ENCODE measurements at regions not wholly inside any gene's neighbourhood (a gene's known extent, or its start where the extent isn't known, plus 50 kb on each side); places are given as distances from the start of the nearest gene placed in this dataset.

DNA sequence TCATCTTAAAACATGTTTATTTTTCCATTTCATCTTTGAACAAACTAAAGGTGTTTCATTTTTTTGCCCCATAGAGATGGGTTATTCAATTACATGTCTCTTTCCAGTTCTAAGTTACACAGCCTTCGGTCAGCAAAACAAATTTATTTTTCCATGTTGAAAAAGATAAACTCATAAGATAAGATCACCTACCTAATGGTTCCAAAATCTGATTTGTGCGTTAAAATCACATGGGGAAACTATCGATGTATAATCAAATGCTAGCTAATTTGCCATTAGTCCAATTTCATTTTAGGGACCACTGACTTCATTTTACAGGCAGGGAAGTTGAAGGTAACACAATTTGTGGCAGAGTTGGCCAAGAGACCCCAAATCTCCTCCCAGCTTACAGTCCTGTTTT, 67.2 kb upstream of the ACSL1 start:
- H3K27me3 ChIP-seq (ENCODE audit: insufficient read depth, low read length, poor library complexity) = peaks cover 7% of the 10 kb centered on the region
- H3K4me3 ChIP-seq (ENCODE audit: low read depth in 1 of 2, low read length in 2 of 2) = no peak overlapping the region
- no peaks in the 10 kb centered on the region for H3K36me3 ChIP-seq (ENCODE audit: insufficient read depth, low read length)
- H3K9me3 ChIP-seq (ENCODE audit: insufficient read depth, low read length, severe bottlenecking) = no peaks in the 10 kb centered on the region
- H3K4me2 ChIP-seq (ENCODE audit: insufficient read depth, low read length) = no peak overlapping the region
- H3K9ac ChIP-seq (ENCODE audit: low read depth, low read length) = no peak overlapping the region
- no peak for TF ChIP-seq EZH2 (IDR thresholded peaks at IDR 0.05; ENCODE audit: borderline replicate concordance, low read depth, low read length, severe bottlenecking)
- TF ChIP-seq, protein P1, sequence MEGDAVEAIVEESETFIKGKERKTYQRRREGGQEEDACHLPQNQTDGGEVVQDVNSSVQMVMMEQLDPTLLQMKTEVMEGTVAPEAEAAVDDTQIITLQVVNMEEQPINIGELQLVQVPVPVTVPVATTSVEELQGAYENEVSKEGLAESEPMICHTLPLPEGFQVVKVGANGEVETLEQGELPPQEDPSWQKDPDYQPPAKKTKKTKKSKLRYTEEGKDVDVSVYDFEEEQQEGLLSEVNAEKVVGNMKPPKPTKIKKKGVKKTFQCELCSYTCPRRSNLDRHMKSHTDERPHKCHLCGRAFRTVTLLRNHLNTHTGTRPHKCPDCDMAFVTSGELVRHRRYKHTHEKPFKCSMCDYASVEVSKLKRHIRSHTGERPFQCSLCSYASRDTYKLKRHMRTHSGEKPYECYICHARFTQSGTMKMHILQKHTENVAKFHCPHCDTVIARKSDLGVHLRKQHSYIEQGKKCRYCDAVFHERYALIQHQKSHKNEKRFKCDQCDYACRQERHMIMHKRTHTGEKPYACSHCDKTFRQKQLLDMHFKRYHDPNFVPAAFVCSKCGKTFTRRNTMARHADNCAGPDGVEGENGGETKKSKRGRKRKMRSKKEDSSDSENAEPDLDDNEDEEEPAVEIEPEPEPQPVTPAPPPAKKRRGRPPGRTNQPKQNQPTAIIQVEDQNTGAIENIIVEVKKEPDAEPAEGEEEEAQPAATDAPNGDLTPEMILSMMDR (IDR thresholded peaks at IDR 0.05; ENCODE audit: borderline replicate concordance, extremely low read depth, low read length, poor library complexity, severe bottlenecking) = no peak
- no peaks in the 10 kb centered on the region for H3K79me2 ChIP-seq (ENCODE audit: insufficient read depth, low read length)
- H3K4me1 ChIP-seq (ENCODE audit: insufficient read depth, low read length) = no peaks in the 10 kb centered on the region
- ATAC-seq (ENCODE audit: insufficient read depth, low read depth) (no peak), DNase-seq (no peak)
- no peak overlapping the region for H3K27ac ChIP-seq (ENCODE audit: low read length)
- no peak overlapping the region for H2AFZ ChIP-seq (ENCODE audit: low read depth, low read length)
- no peaks in the 10 kb centered on the region for H4K20me1 ChIP-seq (ENCODE audit: insufficient read depth, low read length)

DNA sequence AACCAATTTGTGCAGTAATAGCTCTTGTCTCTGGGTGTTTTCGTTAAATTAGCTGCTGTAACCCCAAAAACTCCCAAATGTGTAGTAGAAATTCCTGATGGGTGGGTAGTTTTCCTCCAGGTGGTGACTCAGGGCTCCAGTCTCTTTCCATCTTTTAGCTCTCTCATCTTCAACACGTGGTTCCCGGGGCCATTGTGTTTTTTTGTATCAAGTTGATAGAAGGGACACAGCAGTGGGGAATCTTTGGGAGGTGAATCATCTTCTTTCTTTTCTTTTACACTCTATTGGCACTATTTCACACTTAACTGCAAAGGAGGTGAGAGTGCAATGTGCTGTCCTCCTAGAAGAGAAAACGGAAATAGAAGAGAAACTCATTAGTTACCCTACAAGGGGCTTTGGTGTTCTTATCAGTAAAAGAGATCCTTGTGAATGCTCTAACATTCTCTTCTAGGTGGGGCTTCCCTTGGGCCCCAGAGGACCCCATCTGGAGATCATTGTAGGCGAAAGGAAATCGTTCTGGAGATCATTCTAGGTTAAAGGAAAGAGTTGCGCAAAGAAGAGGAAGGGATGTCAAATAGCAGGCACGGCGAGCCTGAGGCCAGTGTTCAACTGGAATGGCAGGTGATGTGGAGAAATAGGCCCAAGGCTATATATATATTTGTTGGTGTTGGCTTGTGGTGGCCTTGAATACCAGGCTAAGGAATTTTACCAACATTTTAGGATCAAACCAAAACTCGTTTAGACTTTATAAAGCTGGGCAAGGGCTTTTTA, 68.2 kb upstream of the ACSL1 start:
- DNase-seq (no peak), ATAC-seq (ENCODE audit: insufficient read depth, low read depth) (no peak)
- H3K4me2 ChIP-seq (ENCODE audit: insufficient read depth, low read length) = no peak overlapping the region
- no peak overlapping the region for H2AFZ ChIP-seq (ENCODE audit: low read depth, low read length)
- no peaks in the 10 kb centered on the region for H3K79me2 ChIP-seq (ENCODE audit: insufficient read depth, low read length)
- no peak overlapping the region for H3K9ac ChIP-seq (ENCODE audit: low read depth, low read length)
- no peaks in the 10 kb centered on the region for H4K20me1 ChIP-seq (ENCODE audit: insufficient read depth, low read length)
- peaks cover 7% of the 10 kb centered on the region for H3K27me3 ChIP-seq (ENCODE audit: insufficient read depth, low read length, poor library complexity)
- H3K36me3 ChIP-seq (ENCODE audit: insufficient read depth, low read length) = no peaks in the 10 kb centered on the region
- no peak overlapping the region for H3K27ac ChIP-seq (ENCODE audit: low read length)
- H3K4me1 ChIP-seq (ENCODE audit: insufficient read depth, low read length) = no peaks in the 10 kb centered on the region
- no peaks in the 10 kb centered on the region for H3K9me3 ChIP-seq (ENCODE audit: insufficient read depth, low read length, severe bottlenecking)
- no peak for TF ChIP-seq EZH2 (IDR thresholded peaks at IDR 0.05; ENCODE audit: borderline replicate concordance, low read depth, low read length, severe bottlenecking)
- TF ChIP-seq, protein P1 (IDR thresholded peaks at IDR 0.05; ENCODE audit: borderline replicate concordance, extremely low read depth, low read length, poor library complexity, severe bottlenecking) = no peak
- no peak overlapping the region for H3K4me3 ChIP-seq (ENCODE audit: low read depth in 1 of 2, low read length in 2 of 2)

GRCh38 chr4:184895012-184895695, 69.4 kb upstream of the ACSL1 start:
- Histone ChIP-seq H3K79me2 (ENCODE audit: insufficient read depth, low read length) (no peaks in the 10 kb centered on the region), H4K20me1 (ENCODE audit: insufficient read depth, low read length) (no peaks in the 10 kb centered on the region), H3K9ac (ENCODE audit: low read depth, low read length) (no peak overlapping the region), H3K27ac (ENCODE audit: low read length) (no peak overlapping the region), H3K27me3 (ENCODE audit: insufficient read depth, low read length, poor library complexity) (peaks cover 7% of the 10 kb centered on the region), H3K4me2 (ENCODE audit: insufficient read depth, low read length) (no peak overlapping the region), H3K4me3 (ENCODE audit: low read depth in 1 of 2, low read length in 2 of 2) (no peak overlapping the region), H3K4me1 (ENCODE audit: insufficient read depth, low read length) (no peaks in the 10 kb centered on the region), H3K36me3 (ENCODE audit: insufficient read depth, low read length) (no peaks in the 10 kb centered on the region), H3K9me3 (ENCODE audit: insufficient read depth, low read length, severe bottlenecking) (no peaks in the 10 kb centered on the region), H2AFZ (ENCODE audit: low read depth, low read length) (no peak overlapping the region)
- ATAC-seq (ENCODE audit: insufficient read depth, low read depth) (no peak), DNase-seq (no peak)
- TF ChIP-seq, protein P1 (IDR thresholded peaks at IDR 0.05; ENCODE audit: borderline replicate concordance, extremely low read depth, low read length, poor library complexity, severe bottlenecking) = no peak
- TF ChIP-seq EZH2 (IDR thresholded peaks at IDR 0.05; ENCODE audit: borderline replicate concordance, low read depth, low read length, severe bottlenecking) = no peak

All from DND-41 (cell line).